Subcutaneous abdominal adipose tissue (tissue), 5 donors: ENCODE measurements at regions not wholly inside any gene's neighbourhood (a gene's known extent, or its start where the extent isn't known, plus 50 kb on each side); places are given as distances from the start of the nearest gene placed in this dataset.

Source experiments
- H3K27ac ChIP-seq: one replicate; pipeline ENCODE4 v1.7.0; 2013; ENCODE audit warnings: low read depth, mild to moderate bottlenecking, inconsistent platforms, low read length, moderate library complexity
- H3K27me3 ChIP-seq, 5 donors: one replicate each; pipeline ENCODE4 v1.7.0; 2013; ENCODE audit warnings: low read length in 5 of 5, inconsistent platforms in 1 of 5; ENCODE audit not compliant: control insufficient read depth in 5 of 5, insufficient read depth in 4 of 5
- H3K36me3 ChIP-seq, 5 donors: one replicate each; pipeline ENCODE4 v1.7.0; 2013; ENCODE audit warnings: low read length in 5 of 5; ENCODE audit not compliant: control insufficient read depth in 5 of 5, insufficient read depth in 5 of 5
- H3K4me1 ChIP-seq, 5 donors: one replicate each; pipeline ENCODE4 v1.7.0; 2013; ENCODE audit warnings: low read length in 5 of 5, mild to moderate bottlenecking in 3 of 5, moderate library complexity in 1 of 5; ENCODE audit not compliant: control insufficient read depth in 5 of 5, insufficient read depth in 5 of 5
- H3K4me3 ChIP-seq, 5 donors: one replicate each; pipeline ENCODE4 v1.7.0; 2013; ENCODE audit warnings: low read length in 5 of 5, low read depth in 1 of 5
- H3K9ac ChIP-seq, 5 donors: one replicate each; pipeline ENCODE4 v1.7.0; 2013; ENCODE audit warnings: low read length in 5 of 5, mild to moderate bottlenecking in 4 of 5, moderate library complexity in 3 of 5
- H3K9me3 ChIP-seq, 5 donors: one replicate each; pipeline ENCODE4 v1.7.0; 2013; ENCODE audit warnings: low read length in 5 of 5; ENCODE audit not compliant: control insufficient read depth in 5 of 5
- donor health status: healthy.
- donor health status: healthy.
- donor health status: healthy.
- donor health status: healthy.
- donor health status: healthy.

DNA sequence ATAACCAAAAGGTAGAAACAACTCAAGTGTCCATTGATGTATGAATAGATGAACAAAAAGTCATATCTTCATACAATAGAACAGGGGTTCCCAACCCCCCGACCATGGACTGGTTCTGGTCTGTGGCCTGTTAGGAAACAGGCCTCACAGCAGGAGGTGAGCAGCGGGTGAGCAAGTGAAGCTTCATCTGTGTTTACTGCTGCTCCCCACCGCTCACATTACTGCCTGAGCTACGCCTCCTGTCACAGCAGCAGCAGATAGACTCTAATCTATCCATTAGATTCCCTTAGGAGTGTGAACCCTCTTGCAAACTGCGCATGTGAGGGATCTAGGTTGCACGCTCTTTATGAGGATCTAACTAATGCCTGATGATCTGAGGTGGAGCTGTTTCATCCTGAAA is 478.0 kb downstream of the BRINP1 start:
- Histone ChIP-seq H3K9ac (no peak overlapping the region), H3K4me1 (no peaks in the 10 kb centered on the region), H3K27ac (no peak overlapping the region), H3K9me3 (peaks cover 0 to 3% (median 0%) of the 10 kb centered on the region in 5 donors), H3K36me3 (no peaks in the 10 kb centered on the region), H3K27me3 (no peaks in the 10 kb centered on the region), H3K4me3 (no peak overlapping the region)

GRCh38 chr9:118896324-118897000 is 472.8 kb downstream of the BRINP1 start:
- Histone ChIP-seq H3K4me3 (no peak overlapping the region), H3K4me1 (no peaks in the 10 kb centered on the region)

DNA sequence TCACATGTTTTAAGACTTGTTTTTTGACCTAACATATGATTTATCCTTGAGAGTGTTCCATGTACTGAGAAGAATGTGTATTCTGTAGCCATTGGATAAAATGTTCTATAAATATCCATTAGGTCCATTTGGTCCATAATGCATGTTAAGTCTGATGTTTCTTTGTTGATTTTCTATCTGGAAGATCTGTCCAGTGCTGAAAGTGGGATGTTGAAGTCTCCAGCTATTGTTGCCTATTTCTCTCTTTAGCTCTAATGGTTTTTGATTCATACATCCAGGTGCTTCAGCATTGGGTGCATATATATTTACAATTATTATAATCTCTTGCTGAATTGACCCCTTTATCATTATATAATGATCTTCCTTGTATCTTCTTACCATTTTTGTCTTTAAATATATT is 451.1 kb downstream of the BRINP1 start:
- Histone ChIP-seq H3K36me3 (no peaks in the 10 kb centered on the region), H3K9me3 (peaks cover 0 to 13% (median 10%) of the 10 kb centered on the region in 5 donors), H3K4me3 (no peak overlapping the region), H3K27ac (no peak overlapping the region), H3K27me3 (no peaks in the 10 kb centered on the region), H3K4me1 (no peaks in the 10 kb centered on the region), H3K9ac (no peak overlapping the region)

More at GRCh38 chr9:118896324-118897000, 472.8 kb downstream of the BRINP1 start:
- no peaks in the 10 kb centered on the region for H3K27me3 ChIP-seq
- H3K36me3 ChIP-seq: no peaks in the 10 kb centered on the region
- no peak overlapping the region for H3K9ac ChIP-seq
- no peak overlapping the region for H3K27ac ChIP-seq
- no peaks in the 10 kb centered on the region for H3K9me3 ChIP-seq

DNA sequence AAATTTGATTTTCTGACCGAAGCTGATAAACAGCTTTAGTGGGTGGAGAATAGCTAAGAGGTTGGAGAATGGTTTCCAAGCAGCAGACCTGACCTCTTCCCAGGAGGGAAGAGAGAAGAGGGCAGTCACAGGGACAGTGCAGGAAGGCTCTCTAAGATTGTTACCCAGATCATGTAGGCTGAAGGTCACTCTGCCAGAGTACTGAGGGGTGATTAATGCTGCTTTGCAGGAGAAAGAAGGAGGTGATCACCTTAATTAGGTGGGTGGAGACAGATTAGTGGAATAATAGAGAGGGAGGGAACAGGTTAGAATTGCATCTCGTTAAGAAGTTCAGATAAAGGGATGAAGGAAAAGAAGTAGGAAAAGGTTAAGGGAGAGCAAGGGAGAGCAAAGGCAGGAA is 440.5 kb downstream of the BRINP1 start:
- Histone ChIP-seq H3K9me3 (no peaks in the 10 kb centered on the region), H3K27ac (no peak overlapping the region), H3K9ac (no peak overlapping the region), H3K4me1 (no peaks in the 10 kb centered on the region), H3K4me3 (no peak overlapping the region), H3K27me3 (peaks cover 0 to 3% (median 0%) of the 10 kb centered on the region in 5 donors), H3K36me3 (no peaks in the 10 kb centered on the region)

DNA sequence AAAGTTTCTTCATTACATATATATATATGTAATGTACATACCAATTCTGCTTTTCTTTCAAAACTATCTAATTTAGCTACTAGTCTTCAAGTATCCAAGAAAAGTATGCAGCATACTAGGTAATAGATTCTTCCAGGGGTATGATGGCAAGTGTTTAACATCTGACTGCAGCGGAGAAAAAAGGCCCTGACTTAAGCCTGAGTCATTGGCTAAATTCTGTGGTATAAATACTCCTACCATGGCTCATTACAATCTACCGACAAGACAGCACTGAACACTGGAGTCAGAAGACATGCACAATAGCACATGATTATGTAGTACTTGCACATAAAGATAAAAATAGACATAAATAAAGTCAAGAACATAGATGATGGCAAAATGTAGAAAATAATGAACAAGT is 439.9 kb downstream of the BRINP1 start:
- Histone ChIP-seq H3K4me1 (no peaks in the 10 kb centered on the region), H3K27ac (no peak overlapping the region), H3K27me3 (peaks cover 0 to 3% (median 0%) of the 10 kb centered on the region in 5 donors), H3K9me3 (no peaks in the 10 kb centered on the region), H3K9ac (no peak overlapping the region), H3K4me3 (no peak overlapping the region), H3K36me3 (no peaks in the 10 kb centered on the region)

DNA sequence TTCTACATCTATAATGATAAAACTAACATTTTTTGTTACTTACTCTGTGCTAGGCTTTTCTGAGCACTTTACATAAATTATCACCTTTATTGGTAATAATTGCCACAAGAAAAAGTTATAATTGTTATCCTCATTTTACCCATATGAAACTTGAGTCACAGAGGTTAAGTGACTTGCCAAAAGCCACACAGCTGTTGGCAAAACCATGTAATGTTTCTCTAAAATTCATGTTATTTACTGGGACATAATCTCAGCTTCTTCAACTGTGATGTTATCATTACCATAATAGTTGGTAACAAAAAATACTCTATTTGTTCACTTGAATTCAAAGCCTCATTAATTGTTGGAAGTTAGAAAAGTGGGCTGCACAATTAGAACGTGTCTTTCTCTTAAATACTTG is 437.3 kb downstream of the BRINP1 start:
- H3K27me3 ChIP-seq: peaks cover 0 to 3% (median 0%) of the 10 kb centered on the region in 5 donors
- H3K4me3 ChIP-seq: no peak overlapping the region

DNA sequence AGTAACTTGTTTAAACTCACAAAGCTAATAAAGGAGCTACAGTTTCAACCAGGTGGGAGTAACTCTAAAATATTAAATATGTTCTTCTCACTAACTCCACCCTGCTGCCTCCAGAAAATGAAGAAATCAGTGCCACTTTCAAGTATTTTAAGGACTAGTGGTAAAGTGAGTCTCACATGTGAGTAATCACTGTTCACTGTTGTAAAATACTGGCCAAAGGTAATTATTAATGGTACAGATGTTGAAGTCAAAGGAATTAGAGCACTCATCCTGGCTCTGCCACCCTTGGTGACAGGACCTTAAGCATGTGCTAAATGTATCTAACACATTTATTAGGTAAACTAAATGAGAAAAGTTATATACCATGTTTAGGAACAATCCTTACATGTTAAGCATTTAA is 430.7 kb downstream of the BRINP1 start:
- H3K36me3 ChIP-seq: no peaks in the 10 kb centered on the region
- H3K27me3 ChIP-seq: no peaks in the 10 kb centered on the region
- H3K4me3 ChIP-seq: no peak overlapping the region
- H3K27ac ChIP-seq: no peak overlapping the region
- H3K9ac ChIP-seq: no peak overlapping the region
- no peaks in the 10 kb centered on the region for H3K4me1 ChIP-seq
- H3K9me3 ChIP-seq: no peaks in the 10 kb centered on the region

More for the DNA sequence above, 437.3 kb downstream of the BRINP1 start:
- Histone ChIP-seq H3K27ac (no peak overlapping the region), H3K36me3 (no peaks in the 10 kb centered on the region), H3K9me3 (no peaks in the 10 kb centered on the region), H3K4me1 (no peaks in the 10 kb centered on the region), H3K9ac (no peak overlapping the region)

DNA sequence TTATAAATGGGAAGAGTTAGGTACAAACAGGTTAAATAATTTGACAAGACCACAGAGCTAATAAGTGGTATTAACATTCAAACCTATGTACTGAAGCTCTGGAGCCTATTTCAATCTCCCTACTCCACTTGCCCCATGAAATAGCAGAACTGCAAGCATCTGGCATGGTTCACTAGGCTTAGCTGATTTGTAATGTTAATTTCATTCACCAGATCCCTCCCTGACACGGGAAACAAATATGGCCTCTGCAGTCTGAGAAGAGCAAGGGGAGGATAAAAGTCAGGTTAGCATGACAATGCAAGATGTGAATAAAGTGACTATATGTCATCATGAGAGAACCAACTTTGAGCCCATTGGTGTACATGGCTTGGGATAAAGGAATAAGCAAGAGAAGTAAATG is 428.8 kb downstream of the BRINP1 start:
- H3K27me3 ChIP-seq: no peaks in the 10 kb centered on the region
- no peaks in the 10 kb centered on the region for H3K9me3 ChIP-seq
- H3K9ac ChIP-seq: no peak overlapping the region
- no peak overlapping the region for H3K4me3 ChIP-seq
- no peaks in the 10 kb centered on the region for H3K36me3 ChIP-seq
- no peak overlapping the region for H3K27ac ChIP-seq
- H3K4me1 ChIP-seq: no peaks in the 10 kb centered on the region

GRCh38 chr9:118946669-118947068 is 422.6 kb downstream of the BRINP1 start:
- Histone ChIP-seq H3K36me3 (no peaks in the 10 kb centered on the region), H3K9me3 (no peaks in the 10 kb centered on the region), H3K4me1 (no peaks in the 10 kb centered on the region), H3K27ac (no peak overlapping the region), H3K4me3 (no peak overlapping the region), H3K27me3 (no peaks in the 10 kb centered on the region), H3K9ac (no peak overlapping the region)

GRCh38 chr9:118954857-118955256 is 414.4 kb downstream of the BRINP1 start:
- Histone ChIP-seq H3K9ac (no peak overlapping the region), H3K4me3 (no peak overlapping the region), H3K27me3 (no peaks in the 10 kb centered on the region), H3K36me3 (no peaks in the 10 kb centered on the region), H3K4me1 (no peaks in the 10 kb centered on the region), H3K27ac (no peak overlapping the region), H3K9me3 (no peaks in the 10 kb centered on the region)
